ENCODE measurements at regions not wholly inside any gene's neighbourhood (a gene's known extent, or its start where the extent isn't known, plus 50 kb on each side); places are given as distances from the start of the nearest gene placed in this dataset.

DNA sequence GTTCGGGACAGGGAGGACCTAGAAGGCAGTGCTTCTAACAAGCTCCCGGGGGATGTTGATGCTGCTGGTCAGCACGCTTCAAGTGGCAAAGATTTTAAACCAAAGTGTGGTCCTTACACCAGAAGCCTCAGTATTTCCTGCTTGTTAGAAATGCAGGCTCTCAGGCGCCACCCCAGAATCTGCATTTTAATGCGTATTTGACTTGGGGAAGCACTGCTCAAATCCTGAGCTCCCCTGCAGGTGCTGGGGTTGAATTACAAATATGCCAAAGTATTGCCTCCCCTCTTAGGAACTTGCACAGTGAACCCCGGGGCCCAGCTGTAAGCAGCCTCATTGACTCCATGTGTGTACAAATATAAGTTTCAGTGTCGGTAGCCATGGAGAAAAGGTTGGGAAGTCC is 70.8 kb upstream of the RAI2 start:
- TF ChIP-seq, protein P1, sequence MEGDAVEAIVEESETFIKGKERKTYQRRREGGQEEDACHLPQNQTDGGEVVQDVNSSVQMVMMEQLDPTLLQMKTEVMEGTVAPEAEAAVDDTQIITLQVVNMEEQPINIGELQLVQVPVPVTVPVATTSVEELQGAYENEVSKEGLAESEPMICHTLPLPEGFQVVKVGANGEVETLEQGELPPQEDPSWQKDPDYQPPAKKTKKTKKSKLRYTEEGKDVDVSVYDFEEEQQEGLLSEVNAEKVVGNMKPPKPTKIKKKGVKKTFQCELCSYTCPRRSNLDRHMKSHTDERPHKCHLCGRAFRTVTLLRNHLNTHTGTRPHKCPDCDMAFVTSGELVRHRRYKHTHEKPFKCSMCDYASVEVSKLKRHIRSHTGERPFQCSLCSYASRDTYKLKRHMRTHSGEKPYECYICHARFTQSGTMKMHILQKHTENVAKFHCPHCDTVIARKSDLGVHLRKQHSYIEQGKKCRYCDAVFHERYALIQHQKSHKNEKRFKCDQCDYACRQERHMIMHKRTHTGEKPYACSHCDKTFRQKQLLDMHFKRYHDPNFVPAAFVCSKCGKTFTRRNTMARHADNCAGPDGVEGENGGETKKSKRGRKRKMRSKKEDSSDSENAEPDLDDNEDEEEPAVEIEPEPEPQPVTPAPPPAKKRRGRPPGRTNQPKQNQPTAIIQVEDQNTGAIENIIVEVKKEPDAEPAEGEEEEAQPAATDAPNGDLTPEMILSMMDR (conservative IDR thresholded peaks at IDR 0.05; ENCODE audit: low read depth, low read length): no peak
- H3K9ac ChIP-seq: no peak overlapping the region
- no peaks in the 10 kb centered on the region for H3K79me2 ChIP-seq (ENCODE audit: insufficient read depth, low read depth)
- no peaks in the 10 kb centered on the region for H3K4me1 ChIP-seq (ENCODE audit: low read depth, poor library complexity, severe bottlenecking)
- H3K27ac ChIP-seq: no peak overlapping the region
- no peak overlapping the region for H3K4me3 ChIP-seq (IDR thresholded peaks at IDR 0.05; ENCODE audit: insufficient read depth, low read depth, low read length)
- H3K27me3 ChIP-seq (ENCODE audit: insufficient read depth, low read depth): no peaks in the 10 kb centered on the region
- no peaks in the 10 kb centered on the region for H3K36me3 ChIP-seq (ENCODE audit: insufficient read depth)
- no peak overlapping the region for H3K4me2 ChIP-seq
- H4K20me1 ChIP-seq (ENCODE audit: insufficient read depth): no peaks in the 10 kb centered on the region
- no peak overlapping the region for H2AFZ ChIP-seq (ENCODE audit: low read depth)

DNA sequence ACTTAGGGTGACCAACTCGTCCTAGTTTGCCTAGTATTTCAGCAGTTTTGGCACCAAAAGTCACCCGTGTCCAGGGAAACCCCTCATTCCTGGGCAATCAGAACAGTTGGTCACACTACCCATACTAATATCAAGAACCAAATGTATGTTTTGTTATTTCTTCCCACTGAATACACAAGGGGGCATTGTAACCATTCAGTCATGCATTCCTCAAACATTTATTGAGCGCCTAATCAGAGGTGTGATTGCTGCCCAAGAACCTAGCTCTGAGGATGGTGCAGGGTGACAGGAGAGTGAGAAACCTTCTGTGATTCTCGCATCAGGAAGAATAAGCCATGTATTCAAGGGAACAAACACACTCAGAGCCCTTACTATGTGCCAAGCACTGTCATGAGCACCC is 69.8 kb upstream of the RAI2 start:
- Histone ChIP-seq H2AFZ (ENCODE audit: low read depth) (no peak overlapping the region), H3K9ac (no peak overlapping the region), H3K4me2 (no peak overlapping the region), H3K4me1 (ENCODE audit: low read depth, poor library complexity, severe bottlenecking) (no peaks in the 10 kb centered on the region), H3K27ac (no peak overlapping the region), H3K79me2 (ENCODE audit: insufficient read depth, low read depth) (no peaks in the 10 kb centered on the region), H4K20me1 (ENCODE audit: insufficient read depth) (no peaks in the 10 kb centered on the region), H3K27me3 (ENCODE audit: insufficient read depth, low read depth) (no peaks in the 10 kb centered on the region), H3K36me3 (ENCODE audit: insufficient read depth) (no peaks in the 10 kb centered on the region), H3K4me3 (IDR thresholded peaks at IDR 0.05; ENCODE audit: insufficient read depth, low read depth, low read length) (no peak overlapping the region)
- TF ChIP-seq, protein P1 (conservative IDR thresholded peaks at IDR 0.05; ENCODE audit: low read depth, low read length): no peak

DNA sequence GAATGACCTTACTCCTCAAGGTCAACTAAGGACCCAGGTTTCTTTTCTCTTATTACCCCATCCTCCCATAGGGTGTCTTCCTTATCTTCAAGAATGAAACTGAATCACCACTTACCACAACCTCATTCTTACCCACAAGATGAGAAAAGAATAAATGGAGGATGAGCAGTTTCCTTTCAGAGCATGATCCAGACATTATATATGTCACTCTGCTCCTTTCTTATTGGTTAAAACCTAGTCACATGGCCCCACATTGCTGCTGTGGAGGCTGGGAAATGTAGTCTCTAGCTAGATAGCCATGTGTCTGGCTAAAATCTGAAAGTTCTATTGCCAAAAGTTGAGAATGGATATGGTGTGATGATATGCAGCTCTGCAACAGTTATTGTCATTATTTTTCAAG is 62.4 kb upstream of the RAI2 start:
- Histone ChIP-seq H3K4me3 (IDR thresholded peaks at IDR 0.05; ENCODE audit: insufficient read depth, low read depth, low read length) (no peak overlapping the region), H3K79me2 (ENCODE audit: insufficient read depth, low read depth) (no peaks in the 10 kb centered on the region), H3K9ac (no peak overlapping the region), H3K36me3 (ENCODE audit: insufficient read depth) (no peaks in the 10 kb centered on the region), H3K27me3 (ENCODE audit: insufficient read depth, low read depth) (no peaks in the 10 kb centered on the region), H2AFZ (ENCODE audit: low read depth) (no peak overlapping the region; the same call in 1 of the 2 replicates), H4K20me1 (ENCODE audit: insufficient read depth) (no peaks in the 10 kb centered on the region), H3K27ac (no peak overlapping the region), H3K4me1 (ENCODE audit: low read depth, poor library complexity, severe bottlenecking) (peaks cover 3% of the 10 kb centered on the region), H3K4me2 (no peak overlapping the region)
- TF ChIP-seq, protein P1 (conservative IDR thresholded peaks at IDR 0.05; ENCODE audit: low read depth, low read length): no peak

DNA sequence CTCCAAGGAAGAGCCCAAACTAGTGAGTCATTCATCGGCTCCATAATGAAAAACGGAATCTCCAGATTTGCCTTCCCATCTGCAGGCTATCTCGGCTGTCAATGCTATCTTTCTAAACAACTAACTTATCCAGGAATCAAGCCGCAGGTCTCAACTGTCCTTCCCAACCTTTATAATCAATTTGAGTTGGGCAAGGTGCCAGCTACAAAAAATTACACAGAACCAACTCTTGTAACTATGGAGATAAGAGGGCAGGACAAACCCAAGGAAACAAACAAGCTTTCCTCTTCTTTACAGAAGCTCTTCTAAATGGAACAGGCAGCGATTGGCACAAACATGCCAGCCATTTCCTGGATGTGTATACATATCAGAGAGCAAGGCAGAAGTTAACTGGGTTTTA is 61.2 kb upstream of the RAI2 start:
- no peak overlapping the region for H3K27ac ChIP-seq
- H3K79me2 ChIP-seq (ENCODE audit: insufficient read depth, low read depth): no peaks in the 10 kb centered on the region
- H4K20me1 ChIP-seq (ENCODE audit: insufficient read depth): no peaks in the 10 kb centered on the region
- no peaks in the 10 kb centered on the region for H3K36me3 ChIP-seq (ENCODE audit: insufficient read depth)
- H3K9ac ChIP-seq: no peak overlapping the region
- no peaks in the 10 kb centered on the region for H3K27me3 ChIP-seq (ENCODE audit: insufficient read depth, low read depth)
- no peak overlapping the region for H3K4me3 ChIP-seq (IDR thresholded peaks at IDR 0.05; ENCODE audit: insufficient read depth, low read depth, low read length)
- peaks cover 3% of the 10 kb centered on the region for H3K4me1 ChIP-seq (ENCODE audit: low read depth, poor library complexity, severe bottlenecking)
- TF ChIP-seq, protein P1 (conservative IDR thresholded peaks at IDR 0.05; ENCODE audit: low read depth, low read length): no peak
- no peak overlapping the region for H3K4me2 ChIP-seq
- H2AFZ ChIP-seq (ENCODE audit: low read depth): no peak overlapping the region
